H1 (cell line): ENCODE measurements at regions not wholly inside any gene's neighbourhood (a gene's known extent, or its start where the extent isn't known, plus 50 kb on each side); places are given as distances from the start of the nearest gene placed in this dataset.

Experiments
- CHD1 ChIP-seq: IDR thresholded peaks from 2 replicates; pipeline ENCODE4 v1.6.1; 2012; ENCODE audit warnings: low read depth, low read length, improper control_type of control experiment
- CHD7 ChIP-seq: fragments of 300-600 bp; sonication (generic); IDR thresholded peaks from 2 replicates; pipeline ENCODE4 v1.7.1; 2012; ENCODE audit warnings: low read length, moderate library complexity, mild to moderate bottlenecking, inconsistent platforms; ENCODE audit not compliant: insufficient replicate concordance
- NANOG ChIP-seq: IDR thresholded peaks from 2 replicates; pipeline ENCODE4 v1.6.1; 2011; ENCODE audit warnings: low read length, low read depth, mild to moderate bottlenecking, inconsistent platforms; ENCODE audit not compliant: insufficient read depth, poor library complexity, severe bottlenecking
- PHF8 ChIP-seq: fragments of 200-600 bp; sonication (generic); conservative IDR thresholded peaks from 2 replicates; pipeline ENCODE4 v1.7.1; 2012; ENCODE audit warnings: low read depth, mild to moderate bottlenecking, inconsistent platforms, low read length, moderate library complexity
- USF2 ChIP-seq: IDR thresholded peaks from 2 replicates; pipeline ENCODE4 v1.6.1; 2011; ENCODE audit warnings: low read length, improper control_type of control experiment

GRCh38 chr18:25737710-25738311, 352.6 kb downstream of the SS18 start (continued):
- TF ChIP-seq USF2 (no peak), CHD1 (no peak), PHF8 (no peak), NANOG (no peak), CHD7 (no peak)
